Cardiac septum (tissue), 1 donor: ENCODE measurements at regions not wholly inside any gene's neighbourhood (a gene's known extent, or its start where the extent isn't known, plus 50 kb on each side); places are given as distances from the start of the nearest gene placed in this dataset.

ENCODE experiments used
- DNase-seq: peaks from one replicate; pipeline ENCODE4 v3.0.0-alpha.2; 2020; ENCODE audit warnings: low spot score
- intact Hi-C: fragments of 100-400 bp; cut with DNase I; formaldehyde crosslinking; loops from one replicate; pipeline ENCODE4 v1.14.0; 2022
- donor health status: DM: no; HTN: no; CAD: no.

DNA sequence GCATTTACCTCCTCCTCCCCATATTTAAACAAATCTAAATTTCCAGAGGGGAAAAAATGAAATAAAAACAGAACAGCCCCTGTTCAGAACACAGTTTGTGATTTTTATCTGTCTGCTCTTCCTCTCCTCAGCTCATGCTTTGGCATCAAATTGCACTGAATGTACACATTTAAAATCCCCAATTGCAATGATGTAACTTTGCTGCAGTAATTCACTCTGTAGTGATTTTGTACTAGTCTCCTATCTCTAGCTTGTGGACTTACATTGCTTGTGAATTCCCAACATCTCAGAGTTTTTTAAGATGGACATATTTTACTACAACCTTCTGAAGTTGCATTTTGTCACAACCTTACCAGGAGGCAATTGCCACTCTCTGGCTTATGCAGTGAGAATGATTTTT lies 81.6 kb upstream of the ROBO2 start:
- DNase-seq = no peak
- intact Hi-C loops = no loop called here

DNA sequence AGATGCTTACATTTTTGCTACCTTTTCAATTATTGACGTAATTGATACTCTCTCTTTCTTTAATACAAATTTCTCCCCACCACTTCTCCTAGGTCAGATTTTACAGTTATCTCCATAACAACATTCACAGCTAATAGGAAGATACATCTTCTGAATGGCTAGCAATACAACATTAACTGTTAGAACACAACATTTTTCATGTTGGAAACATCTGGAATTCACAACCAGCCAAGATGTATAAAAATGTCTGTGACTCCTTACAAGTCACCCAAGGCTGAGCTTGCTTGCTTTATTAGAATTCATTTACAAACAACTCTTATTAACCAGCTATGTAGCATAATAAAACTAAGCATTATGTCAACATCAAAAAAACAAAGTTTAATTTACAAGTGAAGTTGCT lies 81.0 kb upstream of the ROBO2 start:
- intact Hi-C loops = no loop called here
- DNase-seq = no peak

- no peak for DNase-seq
- intact Hi-C loops = no loop called here
Observed at GRCh38 chr3:76961284-76961683, 78.6 kb upstream of the ROBO2 start.

DNA sequence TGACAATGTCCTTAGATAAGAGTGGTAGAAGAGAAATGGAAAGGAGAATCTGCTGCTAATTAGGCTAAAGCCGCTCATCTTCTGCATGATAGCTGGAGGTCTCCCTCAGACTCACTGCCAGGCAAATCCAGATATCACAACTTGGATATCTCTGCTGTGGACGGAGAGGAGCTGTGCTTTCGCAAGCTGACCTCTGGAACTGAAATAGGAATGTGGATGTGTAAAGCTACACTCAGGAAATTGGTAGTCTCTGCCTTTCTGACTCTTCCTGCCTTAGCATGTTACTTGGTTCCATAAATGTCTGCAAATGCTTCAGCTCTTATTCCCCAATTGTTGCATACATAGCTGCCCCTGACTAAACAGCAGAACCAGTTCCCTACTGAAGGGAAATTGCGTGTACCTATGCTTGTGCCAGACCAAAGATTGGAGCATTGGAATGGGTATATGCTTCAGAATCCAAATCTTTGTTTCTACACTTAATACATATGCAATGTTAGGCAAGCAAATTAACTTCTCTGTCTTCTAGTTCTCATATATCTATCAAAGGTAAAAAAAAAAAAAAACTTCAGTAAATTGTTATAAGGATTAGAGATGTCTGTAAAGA lies 74.7 kb upstream of the ROBO2 start:
- no peak for DNase-seq
- intact Hi-C loops = no loop called here

DNA sequence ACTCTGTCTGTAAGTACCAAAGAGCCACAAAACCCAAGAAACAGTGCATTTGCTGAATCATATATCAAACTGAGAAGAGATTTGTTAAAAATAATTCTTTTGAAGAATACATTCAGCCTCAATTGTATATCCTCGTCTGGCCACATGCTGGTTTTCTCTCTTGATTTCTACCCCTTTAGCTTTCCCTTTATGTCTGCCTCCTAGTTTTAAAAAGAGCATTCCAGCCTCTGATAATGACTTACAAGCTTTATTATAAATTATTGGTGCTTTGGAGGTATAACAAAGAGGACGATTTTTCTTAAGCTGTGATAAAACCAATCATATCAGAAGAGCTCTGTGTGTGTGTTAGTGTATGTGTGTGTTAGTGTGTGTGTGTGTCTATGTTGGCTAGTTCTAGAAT lies 70.4 kb upstream of the ROBO2 start:
- no peak for DNase-seq
- intact Hi-C loops = no loop called here

DNA sequence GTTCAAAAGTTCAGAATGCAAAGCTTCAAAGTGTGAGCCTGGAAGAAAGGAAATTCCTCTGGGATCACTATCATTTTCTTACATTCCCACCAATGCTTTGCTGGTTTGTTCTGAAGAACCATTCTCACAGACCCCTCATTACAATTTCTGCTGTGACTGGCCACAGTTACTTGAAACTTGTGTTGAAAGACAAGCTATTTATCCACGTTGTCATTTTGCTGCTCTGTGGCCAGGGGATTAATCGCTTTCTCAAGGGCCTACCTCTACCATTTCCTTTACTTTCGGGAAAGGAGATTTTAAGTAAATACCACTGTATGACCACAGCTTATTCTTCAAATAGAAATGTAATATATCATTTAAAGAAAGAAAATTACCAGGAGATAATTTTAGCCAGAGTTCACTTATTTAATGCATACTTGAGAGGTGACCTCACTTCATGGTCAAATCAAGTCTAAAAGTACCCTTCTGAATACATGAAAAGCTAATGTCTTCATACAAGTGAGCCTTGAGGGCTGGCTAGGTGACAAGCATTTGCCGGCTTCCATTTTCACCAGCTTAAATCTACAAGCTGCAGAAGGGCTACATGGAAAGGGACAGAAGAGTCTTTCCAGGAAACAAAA lies 69.8 kb upstream of the ROBO2 start:
- intact Hi-C loops = no loop called here
- DNase-seq = no peak

- no peak for DNase-seq
- intact Hi-C loops = no loop called here
Observed at GRCh38 chr3:76972624-76973296, 67.1 kb upstream of the ROBO2 start.

DNA sequence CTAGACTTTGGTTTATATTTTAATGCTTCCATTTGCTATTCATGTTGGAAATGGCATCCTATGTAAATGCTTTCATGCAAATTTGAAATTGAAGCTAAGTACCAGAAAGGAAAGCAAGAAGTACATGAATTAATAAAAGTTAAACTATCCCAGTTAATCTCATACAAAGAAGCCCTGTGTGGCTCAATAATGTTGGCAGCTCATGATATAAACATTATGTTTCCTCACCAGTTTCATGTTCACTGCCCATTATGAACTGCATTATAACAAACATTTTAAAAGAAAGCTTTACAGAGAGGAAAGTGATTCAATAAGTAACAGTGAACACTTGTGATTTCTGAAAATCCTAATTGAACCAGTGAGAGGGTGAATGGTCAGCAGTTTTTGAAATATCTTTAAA lies 62.9 kb upstream of the ROBO2 start:
- no peak for DNase-seq
- intact Hi-C loops = no loop called here

DNA sequence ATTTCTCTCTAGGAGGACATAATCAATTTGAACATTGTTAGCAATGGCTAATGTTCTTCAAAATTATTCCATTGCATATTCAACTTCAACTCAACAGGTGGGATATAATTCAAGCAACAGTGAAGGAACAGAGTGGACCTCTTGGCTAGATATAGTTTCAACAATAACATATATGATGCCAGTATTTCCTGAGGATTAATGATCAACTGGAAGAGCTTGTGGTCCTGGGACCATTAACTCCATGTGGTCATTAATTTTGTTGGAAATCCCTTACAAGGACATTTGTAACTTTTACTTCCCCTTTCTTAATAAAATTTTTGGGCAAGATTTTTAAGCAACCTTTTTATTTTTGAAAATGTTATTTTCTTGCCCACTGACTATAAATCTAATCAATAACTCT lies 54.3 kb upstream of the ROBO2 start:
- DNase-seq = no peak

DNA sequence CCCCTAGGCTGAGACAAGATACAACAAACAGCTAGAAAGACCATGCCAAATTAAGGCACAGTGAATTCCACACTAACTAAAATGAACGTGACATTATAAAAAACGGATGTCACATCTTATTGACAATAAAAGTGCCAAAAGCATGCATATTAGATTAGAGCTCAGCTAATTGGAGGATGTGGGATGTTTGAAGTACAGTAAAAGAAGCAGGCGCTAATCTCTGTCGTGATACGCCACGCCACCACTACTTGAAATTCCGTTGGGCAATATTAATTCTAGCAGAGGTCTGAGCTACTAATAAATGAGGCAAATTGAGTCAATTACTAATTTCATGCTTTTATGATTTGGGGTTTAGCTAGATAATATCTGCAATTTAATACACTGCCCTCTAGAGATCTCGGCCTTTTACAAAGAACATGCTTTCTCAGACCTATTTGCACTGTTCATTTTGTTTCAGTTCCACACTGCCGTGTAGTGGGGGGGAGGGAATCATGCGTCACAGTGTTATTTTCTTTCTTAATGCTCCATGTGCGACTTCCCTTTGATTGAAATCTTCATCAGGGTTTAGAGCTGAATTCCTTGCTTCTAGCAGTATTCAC lies 52.9 kb upstream of the ROBO2 start:
- DNase-seq = no peak
- intact Hi-C loops = no loop called here

More for the DNA sequence above, 54.3 kb upstream of the ROBO2 start:
- intact Hi-C loops = no loop called here
